NCI-H774 (cell line): ENCODE measurements at regions not wholly inside any gene's neighbourhood (a gene's known extent, or its start where the extent isn't known, plus 50 kb on each side); places are given as distances from the start of the nearest gene placed in this dataset.

Experiments
- DNase-seq: peaks from one replicate; lab custom pipeline; 2025; lab: John Stamatoyannopoulos, UW

DNA sequence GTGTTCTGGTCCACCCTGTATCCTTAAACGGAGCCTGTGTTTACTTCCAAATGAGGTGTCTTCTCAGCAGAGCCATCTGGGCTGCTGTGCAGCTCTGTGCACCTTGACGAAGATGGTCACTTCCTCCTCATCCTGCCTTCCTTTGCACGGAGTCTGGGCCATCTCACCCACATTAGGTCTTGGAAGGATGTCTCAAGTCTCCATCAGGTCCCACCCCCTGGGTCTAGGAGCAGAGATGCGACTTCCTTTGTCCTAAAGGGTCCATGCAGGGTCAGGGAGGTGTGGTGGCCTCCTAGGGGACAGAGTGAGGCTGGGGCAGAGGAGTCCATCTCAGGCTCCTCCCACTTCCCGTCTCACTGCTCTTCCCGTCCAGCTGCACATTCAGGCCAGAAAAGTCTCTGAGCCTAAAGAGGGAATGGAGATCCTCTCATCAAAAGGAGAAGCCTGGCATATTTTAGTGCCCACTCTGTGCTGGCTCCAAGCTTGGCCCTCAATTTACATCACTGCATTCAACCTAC, 209.2 kb downstream of the MATN1 start:
- DNase-seq: no peak

DNA sequence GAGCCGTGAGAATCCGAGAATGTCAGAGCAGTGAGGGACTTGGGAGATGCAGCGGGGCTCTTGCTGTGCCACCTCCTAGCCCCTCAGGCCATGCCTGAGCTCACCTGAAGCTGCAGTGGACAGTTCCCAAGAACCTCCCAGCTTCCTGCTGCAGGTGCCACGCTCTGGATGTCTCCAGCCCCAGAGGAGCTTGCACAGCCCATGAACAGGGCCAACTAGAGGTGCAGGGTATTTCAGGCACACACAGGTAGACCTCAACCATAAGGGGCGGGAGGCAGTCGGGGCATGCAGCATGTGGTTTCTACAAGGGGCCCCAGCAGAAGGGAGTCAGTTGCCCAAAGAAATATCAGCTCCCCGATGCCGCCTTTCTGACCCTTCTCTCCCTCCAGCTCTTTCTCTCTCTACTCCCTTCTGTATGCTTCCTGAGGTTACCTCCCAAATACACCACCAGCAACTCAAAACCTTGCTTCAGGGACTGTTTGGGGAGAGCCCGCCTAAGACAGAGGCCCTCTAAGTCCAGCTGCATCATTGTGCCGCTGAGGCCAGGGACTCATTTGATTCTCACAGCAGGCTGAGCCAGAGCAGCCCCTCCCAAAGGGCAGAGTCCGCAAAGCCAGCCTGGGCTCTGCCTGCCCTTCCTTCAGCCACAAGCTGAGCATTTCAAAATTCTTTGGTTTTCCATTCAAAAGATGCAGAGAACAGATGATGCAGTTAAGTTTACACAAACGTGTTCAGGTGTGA, 209.8 kb downstream of the MATN1 start:
- DNase-seq: no peak

DNA sequence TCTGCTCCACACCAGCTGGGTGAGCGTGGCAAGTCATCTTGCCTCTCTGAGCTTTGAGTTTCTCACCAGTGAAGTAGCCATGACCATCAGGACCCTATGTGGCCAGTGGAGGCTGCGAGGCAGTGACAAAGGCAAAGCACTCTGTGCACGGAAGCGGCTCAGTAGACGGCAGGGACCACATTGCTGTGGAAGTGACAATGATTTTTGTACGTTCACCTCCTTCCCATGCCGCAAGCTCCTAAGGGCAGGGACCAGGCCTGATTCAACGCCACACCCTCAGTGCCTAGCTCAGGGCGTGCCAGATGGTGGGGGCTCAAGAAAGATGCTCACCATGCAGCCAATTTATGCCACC, 210.5 kb downstream of the MATN1 start:
- no peak for DNase-seq

DNA sequence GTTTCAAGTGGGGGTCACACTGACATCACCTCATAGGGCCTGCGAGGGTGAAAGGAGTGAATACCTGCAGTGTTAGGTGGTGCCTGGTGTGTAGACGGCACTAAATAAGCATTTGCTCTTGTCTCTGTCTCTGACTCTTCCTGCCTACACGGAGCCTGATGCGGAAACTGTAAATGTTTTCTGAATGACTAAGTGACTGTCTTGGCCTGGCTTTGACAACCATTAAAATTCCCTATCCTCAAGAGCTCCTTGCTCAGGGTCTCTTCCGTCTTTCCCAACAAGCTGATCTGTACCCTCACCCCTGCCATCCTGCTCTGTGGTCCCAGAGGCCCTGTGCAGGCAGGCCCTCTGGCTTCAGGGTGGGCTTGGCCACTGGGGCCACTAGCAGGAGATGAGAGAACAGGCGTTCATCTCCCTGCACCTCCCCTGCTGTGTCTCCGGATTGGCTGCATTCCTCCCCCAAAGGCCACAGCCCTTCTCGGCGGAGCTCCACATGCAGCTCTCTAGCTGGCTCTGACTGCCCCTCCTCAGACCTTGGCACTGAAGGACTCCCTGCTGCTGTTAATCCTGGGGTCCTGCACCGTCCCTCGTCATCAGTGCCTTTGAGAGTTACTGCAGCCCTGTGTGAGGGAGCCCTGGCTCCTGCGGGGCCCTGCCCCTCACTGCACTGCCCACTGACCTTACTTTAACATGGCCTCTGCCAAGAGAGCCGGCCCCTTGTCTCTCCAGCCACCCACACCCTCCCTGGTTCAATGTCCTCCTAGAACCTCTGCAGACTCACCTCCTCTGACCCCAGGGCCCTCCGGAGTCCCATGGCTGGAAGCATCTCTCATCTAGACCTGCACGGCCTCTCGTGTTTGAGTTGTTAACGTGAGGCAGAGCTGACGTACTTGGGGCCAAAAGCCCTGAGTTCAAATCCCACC, 211.1 kb downstream of the MATN1 start:
- no peak for DNase-seq

DNA sequence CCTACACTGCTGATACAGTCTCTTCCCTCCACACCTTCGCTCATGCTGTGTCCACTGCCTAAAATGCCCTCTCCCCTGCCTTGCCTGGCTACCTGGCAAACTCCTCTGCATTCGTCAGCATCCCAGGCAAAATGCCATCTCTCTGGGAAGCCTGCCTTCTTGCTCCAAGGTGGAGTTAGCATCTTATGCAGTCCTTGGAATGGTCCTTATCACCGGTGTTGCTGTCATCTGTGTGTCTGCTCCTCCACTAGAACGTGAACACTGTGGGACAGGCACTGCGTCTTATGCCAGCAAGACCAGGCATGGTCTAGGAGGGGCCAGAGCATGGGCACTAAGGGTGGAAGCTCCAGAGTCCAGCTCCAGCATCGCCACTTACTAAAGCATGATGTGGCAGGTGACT, 211.8 kb downstream of the MATN1 start:
- DNase-seq: no peak

DNA sequence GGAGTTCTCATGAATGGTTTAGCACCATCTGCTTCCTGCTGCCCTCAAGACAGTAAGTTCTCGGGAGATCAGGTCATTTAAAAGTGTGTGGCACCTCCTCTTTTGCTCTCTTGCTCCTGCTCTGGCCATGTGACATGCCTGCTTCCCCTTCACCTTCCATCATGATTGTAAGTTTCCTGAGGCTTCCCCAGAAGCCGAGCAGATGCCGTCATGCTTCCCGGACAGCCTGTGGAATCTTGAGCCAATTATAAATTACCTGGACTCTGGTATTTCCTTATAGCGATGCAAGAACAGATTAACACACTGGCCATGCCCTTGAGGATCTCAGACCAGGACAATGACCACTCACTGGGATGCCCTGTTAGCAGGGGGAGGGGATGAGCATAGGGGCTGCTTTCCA, 212.3 kb downstream of the MATN1 start:
- no peak for DNase-seq

DNA sequence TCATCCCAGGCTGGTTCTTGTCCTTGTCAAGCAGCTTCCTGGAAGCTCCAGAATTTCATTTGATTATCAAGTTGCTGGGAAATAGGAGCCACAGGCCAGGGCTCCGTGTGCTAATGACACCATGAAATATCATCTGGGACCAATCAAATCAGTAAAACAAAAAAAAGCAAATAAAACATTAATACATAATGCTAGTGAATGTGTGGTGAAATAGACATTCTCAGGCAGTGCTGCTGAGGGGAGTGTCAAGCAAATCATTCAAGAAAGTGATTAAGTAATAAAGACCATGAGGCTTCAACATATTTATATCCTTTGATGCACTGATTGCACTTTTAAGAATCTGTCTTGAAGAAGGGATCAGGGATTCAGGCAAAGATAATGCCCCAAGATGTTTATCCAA, 213.7 kb downstream of the MATN1 start:
- DNase-seq: no peak

DNA sequence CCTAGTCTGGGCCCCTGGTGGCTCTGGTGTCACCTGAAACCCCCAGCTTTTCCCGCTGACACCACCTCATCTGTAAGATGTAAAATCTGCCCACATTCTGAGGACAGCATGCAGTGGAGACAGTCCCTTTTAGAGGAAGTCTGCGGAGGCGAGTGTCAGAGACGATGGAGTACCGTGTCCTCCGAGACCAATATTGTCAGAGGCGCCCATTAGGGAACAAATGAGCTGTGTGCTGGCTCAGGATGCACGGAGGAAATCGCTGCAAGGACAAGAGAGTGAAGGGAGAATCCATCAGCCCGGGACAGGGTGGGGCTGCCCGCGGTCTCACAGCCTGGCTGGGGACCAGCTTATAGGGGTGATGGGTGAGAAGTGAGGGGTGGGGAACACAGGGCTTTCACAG, 214.8 kb downstream of the MATN1 start:
- DNase-seq: no peak

DNA sequence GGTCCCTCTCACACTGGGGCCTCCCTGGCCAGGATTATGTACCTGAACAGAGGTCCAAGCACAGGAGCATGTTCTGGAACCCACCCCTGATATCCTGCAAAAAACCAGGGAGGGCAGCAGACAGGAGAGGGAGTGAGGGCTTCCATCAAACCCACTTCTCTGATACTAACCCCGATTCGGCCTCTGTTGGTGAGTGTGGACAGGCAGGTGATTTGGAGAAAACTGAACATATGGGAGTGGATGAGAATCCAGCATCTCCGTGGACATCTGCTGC, 215.3 kb downstream of the MATN1 start:
- no peak for DNase-seq

DNA sequence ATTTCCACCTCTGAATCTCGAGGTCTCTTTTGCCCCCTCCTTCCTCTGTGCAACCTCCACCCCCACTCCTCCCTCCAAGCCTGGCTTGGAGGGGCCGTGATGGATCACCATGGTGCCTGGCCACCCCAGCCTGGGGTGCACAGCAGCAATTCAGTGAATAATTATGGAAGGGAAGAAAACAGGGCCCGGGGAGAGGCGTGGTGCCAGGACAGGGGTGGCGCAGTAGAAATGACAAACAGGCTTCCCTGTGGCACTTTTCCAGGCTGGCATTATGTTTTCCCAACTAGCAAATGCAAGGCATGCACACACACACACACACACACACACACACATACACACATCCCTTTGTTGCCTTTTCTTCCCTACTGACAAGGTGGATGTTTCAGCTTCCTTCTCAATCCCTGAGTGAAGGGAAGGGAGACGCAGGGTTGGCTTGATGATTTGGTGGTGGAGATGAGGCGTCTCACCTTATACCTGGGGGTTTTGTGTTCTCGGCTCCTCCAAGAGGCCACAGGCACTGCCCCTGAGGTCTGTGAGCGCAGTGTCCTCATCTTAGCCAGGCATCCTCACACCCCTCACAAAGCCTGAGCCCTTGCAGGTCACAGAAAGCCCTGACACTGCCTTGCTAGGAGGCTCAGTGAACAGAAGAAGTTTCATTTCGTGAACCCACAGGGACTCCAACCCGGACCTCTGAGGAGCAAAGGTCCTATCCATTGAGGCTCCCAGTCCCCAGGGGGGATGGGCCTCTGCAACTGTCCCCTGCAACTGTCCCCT, 215.8 kb downstream of the MATN1 start:
- DNase-seq: no peak

DNA sequence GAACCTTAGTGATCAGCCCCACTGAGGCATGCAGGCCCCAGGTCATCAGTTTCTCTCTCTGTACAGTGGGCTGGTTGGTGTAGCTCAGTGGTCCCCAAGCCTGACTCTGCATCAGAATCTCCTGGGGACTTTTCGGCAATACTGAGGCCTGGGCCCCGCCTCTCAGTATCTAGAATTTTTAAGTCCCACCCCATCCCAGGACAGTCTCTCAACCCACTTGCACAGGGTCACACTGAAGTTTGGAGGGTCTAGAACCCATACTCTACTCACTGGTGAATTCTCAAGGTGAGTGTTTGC, 216.4 kb downstream of the MATN1 start:
- DNase-seq: no peak

DNA sequence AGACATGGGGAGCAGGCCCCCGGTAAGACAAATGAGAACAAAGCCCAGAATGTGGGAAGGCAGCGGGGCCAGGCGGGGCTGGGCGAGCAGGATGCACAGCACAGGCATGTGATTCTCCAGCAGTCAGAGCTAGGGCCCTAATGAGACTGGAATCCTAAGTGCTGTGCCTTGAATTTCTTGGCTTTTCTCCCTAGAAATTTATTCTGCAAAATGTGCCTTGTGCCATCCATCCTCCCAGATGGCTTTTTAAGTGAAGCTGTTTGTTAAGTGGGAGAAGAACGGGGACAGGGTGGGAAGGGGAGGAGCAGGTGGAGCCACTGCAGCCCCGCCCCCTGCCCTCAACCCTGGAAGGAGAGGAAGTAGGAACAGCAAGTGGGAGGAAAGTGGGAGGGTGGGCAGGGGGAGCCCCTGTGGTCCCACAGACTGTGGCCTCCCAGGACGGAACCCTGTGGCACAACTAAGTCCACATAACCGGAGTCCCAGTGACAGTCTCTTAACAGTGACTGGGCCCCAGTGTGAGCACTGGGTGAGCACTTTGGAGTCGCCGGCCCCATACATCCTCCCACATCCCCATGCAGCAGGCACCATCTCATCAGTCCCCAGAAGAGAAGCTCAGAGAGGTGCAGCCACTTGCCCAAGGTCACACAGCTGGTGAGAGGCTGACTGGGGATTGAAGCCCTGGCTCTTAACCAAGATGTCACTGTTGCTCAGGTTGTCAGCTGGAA, 216.9 kb downstream of the MATN1 start:
- DNase-seq: no peak

DNA sequence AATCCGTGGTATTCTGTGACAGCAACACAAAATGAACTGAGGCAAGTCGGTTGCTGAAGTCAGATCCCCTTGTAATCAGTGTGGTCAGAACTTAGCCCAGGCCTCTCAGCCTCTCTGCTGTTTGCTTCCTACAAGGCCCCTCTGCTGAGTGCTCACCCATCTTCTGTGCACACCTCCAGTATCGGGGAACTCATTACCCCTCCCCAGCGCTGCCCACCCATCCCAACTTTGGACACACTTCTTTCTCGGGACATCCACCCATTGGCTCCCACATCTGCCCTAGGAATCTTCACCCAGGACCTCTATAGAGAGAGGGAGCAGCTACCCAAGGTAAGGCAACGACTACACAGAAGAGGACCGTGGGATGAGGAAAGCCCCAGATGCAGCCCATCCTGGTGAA, 217.5 kb downstream of the MATN1 start:
- no peak for DNase-seq

DNA sequence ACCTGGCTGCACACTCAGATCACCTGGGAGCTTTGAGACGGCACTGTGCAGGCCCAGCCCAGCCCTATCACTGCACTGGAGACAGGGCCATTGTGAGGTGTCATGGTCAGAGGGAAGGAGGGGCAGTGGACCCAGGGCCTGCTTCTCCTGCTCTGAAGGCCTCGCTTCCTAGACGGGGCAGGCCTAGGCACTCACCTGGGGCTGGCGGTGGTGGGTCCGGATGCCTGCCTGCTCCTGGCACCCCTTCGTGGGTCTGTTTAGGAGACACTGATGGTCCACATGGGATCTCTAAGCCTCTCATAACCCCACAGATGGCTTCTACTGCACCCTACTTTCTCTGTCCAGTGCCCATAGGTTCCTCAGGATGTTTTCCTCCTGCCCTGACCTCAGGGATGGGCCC, 230.9 kb downstream of the MATN1 start:
- no peak for DNase-seq

DNA sequence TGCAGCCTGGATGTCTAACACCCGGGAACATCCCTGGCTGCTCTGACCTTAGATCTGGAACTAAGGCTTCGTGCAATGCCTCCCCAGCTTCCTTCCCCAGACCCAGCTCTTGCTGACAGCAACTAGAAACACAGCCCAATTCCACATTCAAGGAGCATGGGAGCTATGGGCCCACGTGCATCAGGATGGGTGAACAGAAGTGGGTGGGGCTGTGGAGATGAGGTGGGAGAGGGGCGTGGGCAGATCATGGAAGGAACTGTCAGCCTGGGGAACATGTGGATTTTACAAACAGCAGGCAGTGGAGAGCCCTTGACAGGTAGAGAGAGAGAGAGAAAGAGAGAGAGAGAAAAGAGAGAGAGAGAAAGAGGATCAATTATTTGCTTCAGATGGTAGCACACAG, 231.6 kb downstream of the MATN1 start:
- no peak for DNase-seq

DNA sequence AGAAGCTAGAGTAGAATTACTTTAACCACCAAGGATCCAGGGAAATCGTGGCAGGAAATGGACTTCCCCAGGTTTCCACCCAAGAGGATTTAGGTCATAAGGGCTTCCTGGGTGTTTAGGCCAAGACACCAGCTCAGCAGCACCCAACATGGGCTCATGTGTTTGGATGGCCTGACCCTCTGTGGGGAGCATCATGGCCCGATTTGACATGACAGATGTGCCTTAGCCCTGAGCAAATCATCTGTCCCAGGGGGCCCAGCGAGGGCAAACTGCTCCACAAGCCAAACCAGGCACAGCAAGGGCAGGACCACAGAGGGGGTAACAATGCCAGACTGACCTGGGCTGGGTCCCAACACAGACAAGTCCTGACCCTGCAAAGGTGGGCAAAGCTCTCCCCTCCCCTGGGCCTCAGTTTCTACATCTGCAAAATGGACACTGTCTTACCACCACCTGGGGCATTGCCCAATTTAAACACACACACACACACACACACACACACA, 232.8 kb downstream of the MATN1 start:
- no peak for DNase-seq

DNA sequence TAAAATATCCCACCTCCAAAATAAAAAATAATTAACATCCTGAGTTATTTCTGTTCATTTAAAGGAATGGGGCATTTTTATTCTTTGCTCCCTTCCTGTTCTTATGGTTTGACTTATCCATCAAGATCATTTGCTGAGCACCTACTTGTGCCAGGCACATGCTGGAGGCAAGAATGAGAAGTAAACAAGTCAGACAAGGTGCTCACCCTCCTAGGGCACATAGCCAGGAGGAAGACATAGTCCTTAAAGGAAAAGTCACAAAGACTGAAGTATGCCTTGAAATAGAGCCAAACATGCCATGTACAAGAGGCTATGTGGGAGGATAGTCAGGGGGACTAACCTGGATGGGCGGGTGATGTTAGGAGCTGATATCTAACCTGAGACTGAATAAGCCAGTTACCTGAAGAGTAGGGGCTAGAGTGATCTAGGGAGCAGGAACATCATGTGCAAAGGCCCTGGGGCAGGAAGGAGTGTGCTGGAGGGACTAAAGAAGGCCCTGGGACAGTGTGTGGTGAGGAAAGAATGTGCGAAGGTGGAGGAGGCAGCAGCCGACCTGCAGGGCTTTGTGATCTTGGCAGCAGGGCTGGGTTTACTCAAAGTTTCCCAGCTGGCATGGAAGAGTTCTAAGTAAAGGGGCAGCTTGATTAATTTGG, 233.5 kb downstream of the MATN1 start:
- DNase-seq: no peak

DNA sequence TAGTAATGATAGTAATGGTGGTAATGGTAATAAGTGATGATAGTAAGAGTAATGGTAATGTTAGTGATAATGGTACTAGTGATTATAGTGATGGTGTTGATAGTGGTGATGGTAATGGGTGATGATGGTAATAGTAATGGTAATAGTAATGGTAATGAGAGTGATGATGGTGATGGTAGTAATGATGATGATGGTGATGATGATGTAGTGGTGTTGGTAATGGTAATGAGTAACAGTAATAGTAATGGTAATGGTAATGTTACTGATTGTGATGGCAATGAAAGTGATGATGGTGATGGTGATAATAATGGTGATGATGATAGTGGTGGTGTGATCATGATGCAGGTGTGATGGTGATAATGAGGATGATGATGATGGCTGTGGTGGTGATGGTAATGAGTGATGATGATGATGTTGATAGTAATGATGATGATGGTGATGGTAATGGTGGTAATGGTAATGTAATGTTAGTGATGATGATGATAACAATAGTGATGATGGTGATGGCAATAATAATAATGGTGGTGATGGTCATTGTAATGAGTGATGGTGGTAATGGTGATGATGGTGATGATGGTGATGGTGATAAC, 235.0 kb downstream of the MATN1 start:
- no peak for DNase-seq

DNA sequence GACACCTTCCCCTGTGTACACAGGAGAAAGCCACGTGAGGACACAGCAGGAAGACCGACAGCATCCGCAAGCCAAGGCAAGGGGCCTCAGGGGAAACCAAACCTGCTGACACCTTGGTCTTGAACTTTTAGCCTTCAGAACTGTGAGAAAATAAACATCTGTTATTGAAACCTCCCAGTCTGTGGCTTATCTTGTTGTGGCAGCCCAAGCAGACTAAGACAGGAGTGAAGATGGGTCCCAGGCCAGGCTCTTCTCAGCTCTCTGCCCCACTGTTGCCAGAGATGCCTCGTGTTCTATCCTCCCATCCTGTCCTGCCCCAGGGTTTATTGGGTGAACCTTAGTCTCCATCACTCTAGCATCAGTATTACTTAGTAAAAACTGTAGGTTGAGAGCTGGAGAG, 236.3 kb downstream of the MATN1 start:
- no peak for DNase-seq

DNA sequence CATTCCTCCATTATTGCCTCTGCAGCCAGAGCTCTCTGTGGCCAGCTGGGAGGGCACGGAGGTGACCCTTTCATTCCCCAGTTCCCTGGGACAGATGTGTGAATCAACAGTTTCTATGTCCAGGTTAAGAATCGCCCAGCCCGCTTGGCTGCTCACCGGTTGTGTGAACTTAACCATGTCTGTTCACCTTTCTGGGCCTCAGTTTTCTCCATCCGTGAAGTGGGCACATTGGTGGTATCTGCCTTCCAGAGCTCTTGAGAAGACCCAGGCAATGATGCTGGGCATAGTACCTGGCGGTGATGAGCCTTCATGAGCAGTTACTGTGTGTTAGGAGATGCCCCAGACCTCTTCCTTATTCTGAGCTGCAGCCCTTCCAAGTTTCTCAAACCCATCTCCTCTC, 238.3 kb downstream of the MATN1 start:
- DNase-seq: no peak

DNA sequence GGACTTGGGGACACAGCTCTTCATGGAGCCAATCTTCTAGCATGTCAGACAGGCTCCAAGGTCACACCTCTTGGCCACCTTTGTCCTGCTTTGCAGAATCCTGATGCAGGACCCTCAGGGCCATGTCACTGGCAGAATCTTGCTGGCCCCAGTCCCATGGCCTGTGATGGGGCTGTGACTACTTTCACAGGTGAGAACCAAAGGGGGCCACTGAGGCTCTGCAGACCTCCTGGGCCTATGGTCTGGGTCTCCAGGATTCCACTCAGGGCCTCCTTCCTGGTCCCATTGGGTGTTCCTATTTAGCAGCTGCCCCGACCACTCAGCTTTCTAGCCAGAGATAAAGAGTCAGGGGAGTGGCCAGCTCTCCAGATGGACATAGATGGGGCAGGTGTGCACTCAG, 238.7 kb downstream of the MATN1 start:
- no peak for DNase-seq
